SK-N-DZ (cell line): ENCODE measurements at regions not wholly inside any gene's neighbourhood (a gene's known extent, or its start where the extent isn't known, plus 50 kb on each side); places are given as distances from the start of the nearest gene placed in this dataset.
A peak's percentile ranks its signal among the peaks of the same experiment; 100 is the strongest.

Source experiments
- DNase-seq: peaks from one replicate; pipeline ENCODE4 v3.0.0-alpha.2; 2015; ENCODE audit warnings: low spot score

- no peak for DNase-seq
These were observed 983.7 kb upstream of the FLRT2 start for GRCh38 chr14:84546236-84546635.

- no peak for DNase-seq
These were observed 975.8 kb upstream of the FLRT2 start for GRCh38 chr14:84554136-84554535.

- no peak for DNase-seq
These were observed 974.5 kb upstream of the FLRT2 start for GRCh38 chr14:84555493-84555892.

- DNase-seq: no peak
These were observed 963.8 kb upstream of the FLRT2 start for GRCh38 chr14:84566109-84566508.

GRCh38 chr14:84575681-84576080, 954.3 kb upstream of the FLRT2 start:
- DNase-seq: no peak

GRCh38 chr14:84579292-84579691, 950.7 kb upstream of the FLRT2 start:
- no peak for DNase-seq

GRCh38 chr14:84581041-84581440, 948.9 kb upstream of the FLRT2 start:
- DNase-seq: no peak

- DNase-seq: no peak
These were observed 945.4 kb upstream of the FLRT2 start for GRCh38 chr14:84584511-84584910.

GRCh38 chr14:84591827-84592445, 938.0 kb upstream of the FLRT2 start:
- no peak for DNase-seq

- no peak for DNase-seq
These were observed 937.2 kb upstream of the FLRT2 start for GRCh38 chr14:84592770-84593169.

- DNase-seq: no peak
These were observed 919.9 kb upstream of the FLRT2 start for GRCh38 chr14:84610086-84610485.

- peak; percentile 85 for DNase-seq
These were observed 907.6 kb upstream of the FLRT2 start for GRCh38 chr14:84622357-84622756.

- no peak for DNase-seq
These were observed 886.5 kb upstream of the FLRT2 start for GRCh38 chr14:84643446-84643845.

GRCh38 chr14:84646786-84647500, 883.0 kb upstream of the FLRT2 start:
- no peak for DNase-seq

- DNase-seq: no peak
These were observed 874.9 kb upstream of the FLRT2 start for GRCh38 chr14:84655014-84655413.

- DNase-seq: no peak
These were observed 872.0 kb upstream of the FLRT2 start for GRCh38 chr14:84657911-84658310.

GRCh38 chr14:84670796-84671195, 859.1 kb upstream of the FLRT2 start:
- DNase-seq: no peak

- DNase-seq: no peak
These were observed 858.2 kb upstream of the FLRT2 start for GRCh38 chr14:84671776-84672175.

- peak; percentile 2 for DNase-seq
These were observed 855.3 kb upstream of the FLRT2 start for GRCh38 chr14:84674636-84675035.

- no peak for DNase-seq
These were observed 843.4 kb upstream of the FLRT2 start for GRCh38 chr14:84686550-84686949.

GRCh38 chr14:84688297-84689025, 841.5 kb upstream of the FLRT2 start:
- no peak for DNase-seq

GRCh38 chr14:84694161-84694560, 835.8 kb upstream of the FLRT2 start:
- DNase-seq: no peak

GRCh38 chr14:84704601-84705000, 825.3 kb upstream of the FLRT2 start:
- no peak for DNase-seq
